Cardiac fibroblast (primary cell): ENCODE measurements at regions not wholly inside any gene's neighbourhood (a gene's known extent, or its start where the extent isn't known, plus 50 kb on each side); places are given as distances from the start of the nearest gene placed in this dataset.

ENCODE experiments used
- DNase-seq, 2 donors: peaks; one replicate each; pipeline versions ENCODE4 v3.0.0 to v3.0.0-alpha.2; 2010; ENCODE audit warnings: low read depth in 2 of 2
- H3K4me3 ChIP-seq, 2 donors: replicated peaks in 1 of 2; 1 replicate in 1 of 2; 2 replicates in 1 of 2; pipeline ENCODE4 v1.5.1; 2011; ENCODE audit warnings: low read depth in 2 of 2, low read length in 2 of 2, mild to moderate bottlenecking in 2 of 2, moderate library complexity in 1 of 2
- CTCF ChIP-seq: IDR thresholded peaks from one replicate; pipeline ENCODE4 v1.5.1; 2011; ENCODE audit warnings: low read depth, mild to moderate bottlenecking, low read length, inconsistent platforms

DNA sequence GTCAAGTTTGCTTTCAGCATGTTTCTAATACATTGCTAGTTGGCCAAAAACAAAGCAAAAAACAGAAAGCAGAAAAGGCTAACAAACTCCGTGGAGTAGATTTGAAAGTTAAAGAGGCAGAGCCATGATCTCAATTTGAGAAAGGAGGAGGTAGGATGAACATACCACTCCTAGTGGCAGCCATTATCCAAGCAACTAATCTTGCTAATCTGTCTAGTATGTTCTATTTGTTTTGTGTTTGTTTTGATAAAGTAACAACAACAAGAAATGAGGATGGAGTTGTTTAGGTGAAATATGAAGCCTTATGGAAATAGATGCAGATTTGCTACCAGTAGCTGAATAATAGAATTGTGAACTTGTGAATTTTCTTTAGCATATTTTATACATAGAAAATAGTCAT lies 295.5 kb upstream of the PRDM1 start:
- TF ChIP-seq CTCF, result peak; percentile 9
- DNase-seq, result no peak
- no peak overlapping the region for H3K4me3 ChIP-seq

DNA sequence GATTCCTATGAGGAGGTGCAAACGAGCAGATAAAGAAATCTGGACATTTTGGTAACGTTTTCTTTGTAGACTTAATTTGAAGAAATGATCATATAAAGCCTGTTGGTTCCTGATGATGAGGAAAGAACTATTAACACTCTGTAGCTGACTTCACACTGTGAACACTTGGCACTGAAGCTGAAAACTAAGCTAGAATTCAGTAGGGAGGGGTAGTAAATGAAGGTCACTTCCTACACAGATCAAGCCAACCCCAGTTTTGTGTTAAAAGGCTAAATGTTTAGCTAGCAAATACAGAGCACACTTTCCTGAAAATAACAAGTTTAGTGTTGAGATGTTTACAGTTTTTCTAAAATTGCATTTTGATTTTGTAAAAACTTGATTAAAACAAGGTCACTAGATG lies 296.2 kb upstream of the PRDM1 start:
- no peak for DNase-seq
- TF ChIP-seq CTCF, result no peak

GRCh38 chr6:105787747-105788146 lies 298.4 kb upstream of the PRDM1 start:
- no peak overlapping the region for H3K4me3 ChIP-seq
- no peak for DNase-seq
- no peak for TF ChIP-seq CTCF

More for the DNA sequence above, 296.2 kb upstream of the PRDM1 start:
- no peak overlapping the region for H3K4me3 ChIP-seq

DNA sequence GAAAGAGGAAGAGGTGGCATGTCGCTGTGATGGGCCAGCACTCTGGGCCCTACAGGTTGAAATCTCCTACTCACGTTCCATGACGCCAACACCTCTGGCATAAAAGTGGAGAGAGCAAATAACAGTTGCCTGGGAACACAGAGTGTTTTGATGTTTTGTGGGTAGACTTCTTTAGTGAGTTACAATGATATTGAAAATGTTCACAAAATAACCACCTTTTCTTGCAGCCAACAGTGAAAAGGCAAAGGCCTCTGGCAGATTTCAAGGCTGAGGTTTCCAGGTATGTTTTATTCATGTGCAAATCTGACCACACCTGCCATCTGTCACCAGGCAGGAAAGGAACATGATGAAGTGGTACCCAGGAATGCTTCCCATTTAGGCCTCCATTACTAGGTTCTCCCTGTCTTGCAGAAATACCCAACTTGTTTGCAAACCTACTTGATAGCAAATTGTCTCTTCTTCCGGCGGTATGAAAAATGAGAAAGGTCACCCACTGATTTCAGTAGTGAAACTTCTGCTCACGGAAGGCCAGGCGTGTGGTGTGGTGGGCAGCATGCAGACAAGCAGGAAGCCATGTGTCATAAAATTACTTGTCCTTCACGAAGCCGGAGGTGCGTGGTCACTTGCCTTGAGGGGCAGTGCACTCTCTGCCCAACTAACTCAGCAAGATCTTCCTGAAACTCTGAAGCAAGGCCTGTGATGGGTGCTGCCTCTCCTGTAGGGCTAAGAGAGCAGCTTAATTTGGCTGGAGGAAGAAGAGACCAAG lies 299.1 kb upstream of the PRDM1 start:
- H3K4me3 ChIP-seq, result no peak overlapping the region
- DNase-seq, result no peak

DNA sequence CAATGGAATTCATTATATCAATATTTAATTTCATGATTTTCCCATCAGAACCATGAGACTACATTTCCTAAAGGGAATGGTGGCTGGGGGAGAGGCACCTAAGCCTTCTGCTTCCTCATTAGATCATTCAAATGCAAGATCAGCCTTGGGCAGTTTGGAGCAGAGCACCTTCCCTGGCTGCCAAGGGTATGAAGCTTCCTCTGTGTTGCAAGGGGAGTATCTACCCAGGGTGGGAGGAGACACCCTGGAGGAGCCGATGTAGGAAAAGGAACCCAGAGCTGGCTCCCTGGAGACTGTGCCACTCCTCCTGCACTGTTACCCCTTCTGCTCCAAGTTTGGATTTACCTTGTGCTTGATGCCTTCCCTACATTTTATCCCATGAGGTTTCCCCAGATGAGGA lies 299.7 kb upstream of the PRDM1 start:
- no peak for TF ChIP-seq CTCF
- DNase-seq, result no peak
- H3K4me3 ChIP-seq, result no peak overlapping the region

More for the DNA sequence above, 299.1 kb upstream of the PRDM1 start:
- no peak for TF ChIP-seq CTCF

DNA sequence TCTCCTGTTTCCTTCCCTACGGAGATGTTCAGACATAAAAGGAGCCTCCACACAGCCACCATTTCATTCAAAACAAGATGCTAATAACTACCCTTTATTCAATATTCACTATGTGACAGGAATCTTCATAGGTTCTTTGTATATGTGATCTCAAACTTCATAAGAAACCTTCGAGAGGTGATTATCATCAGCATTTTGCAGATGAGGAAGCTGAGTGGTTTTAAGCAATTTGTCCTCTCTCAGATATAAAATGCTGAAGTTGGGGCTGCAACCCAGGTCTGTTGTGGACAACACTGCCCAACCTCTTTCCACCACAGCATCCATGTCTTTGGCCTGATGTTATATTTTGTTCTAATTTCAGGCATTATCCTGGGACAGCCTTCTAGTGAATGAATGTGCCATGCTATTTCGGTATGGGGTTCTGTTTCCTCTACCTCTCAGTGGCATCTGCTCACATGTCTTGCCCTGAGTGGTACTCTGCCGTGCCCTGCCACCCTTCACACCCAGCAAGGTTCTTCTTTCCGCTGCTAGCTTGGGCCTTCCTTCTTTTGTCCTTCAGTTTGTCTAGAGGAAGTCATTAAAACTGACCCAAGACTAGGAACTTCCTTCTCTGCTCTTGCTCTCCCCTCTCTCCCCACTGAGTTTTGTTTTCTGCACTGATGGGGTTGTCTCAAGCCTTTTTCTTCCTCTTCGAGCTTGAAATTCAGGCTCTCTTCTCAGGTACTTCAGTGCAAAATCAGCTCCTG lies 300.9 kb upstream of the PRDM1 start:
- H3K4me3 ChIP-seq, result no peak overlapping the region
- TF ChIP-seq CTCF, result no peak
- no peak for DNase-seq
